GM13976 (cell line): ENCODE measurements at regions not wholly inside any gene's neighbourhood (a gene's known extent, or its start where the extent isn't known, plus 50 kb on each side); places are given as distances from the start of the nearest gene placed in this dataset.

Experiments
- DNase-seq: peaks from one replicate; pipeline ENCODE4 v3.0.0; 2012; ENCODE audit warnings: low spot score
- in situ Hi-C: fragments of 300-500 bp; cut with MboI; formaldehyde crosslinking; loops from one replicate; pipeline ENCODE4 v1.12.0; 2022; ENCODE audit warnings: low sequenced_read_pairs, mixed read lengths, inconsistent platforms; ENCODE audit not compliant: unreplicated experiment
- TF ChIP-seq, protein P1 (sequence below): IDR thresholded peaks from 2 replicates; pipeline ENCODE4 v1.5.1; 2012; ENCODE audit warnings: borderline replicate concordance, mild to moderate bottlenecking; ENCODE audit not compliant: insufficient read depth; ENCODE audit errors: extremely low read depth, missing control alignments, control extremely low read depth

DNA sequence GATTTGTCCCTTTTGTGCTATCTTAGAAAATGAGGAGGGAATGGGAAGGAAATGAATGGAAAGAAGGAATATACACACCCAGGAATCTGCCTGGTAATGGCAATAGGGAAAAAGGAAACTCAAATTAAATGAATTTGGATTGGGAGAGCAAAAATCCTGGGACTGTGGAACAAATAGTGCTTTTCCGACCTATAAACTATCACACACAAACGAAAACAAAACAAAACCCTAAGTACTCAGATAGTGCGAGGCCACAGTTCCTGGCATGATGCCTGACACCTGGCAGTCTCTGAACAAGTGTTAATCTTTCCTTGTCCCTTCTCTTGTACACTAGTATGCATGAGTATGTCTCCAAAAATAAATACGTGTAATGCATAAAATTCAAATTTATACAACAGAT lies 319.8 kb upstream of the SPAG17 start:
- TF ChIP-seq, protein P1, sequence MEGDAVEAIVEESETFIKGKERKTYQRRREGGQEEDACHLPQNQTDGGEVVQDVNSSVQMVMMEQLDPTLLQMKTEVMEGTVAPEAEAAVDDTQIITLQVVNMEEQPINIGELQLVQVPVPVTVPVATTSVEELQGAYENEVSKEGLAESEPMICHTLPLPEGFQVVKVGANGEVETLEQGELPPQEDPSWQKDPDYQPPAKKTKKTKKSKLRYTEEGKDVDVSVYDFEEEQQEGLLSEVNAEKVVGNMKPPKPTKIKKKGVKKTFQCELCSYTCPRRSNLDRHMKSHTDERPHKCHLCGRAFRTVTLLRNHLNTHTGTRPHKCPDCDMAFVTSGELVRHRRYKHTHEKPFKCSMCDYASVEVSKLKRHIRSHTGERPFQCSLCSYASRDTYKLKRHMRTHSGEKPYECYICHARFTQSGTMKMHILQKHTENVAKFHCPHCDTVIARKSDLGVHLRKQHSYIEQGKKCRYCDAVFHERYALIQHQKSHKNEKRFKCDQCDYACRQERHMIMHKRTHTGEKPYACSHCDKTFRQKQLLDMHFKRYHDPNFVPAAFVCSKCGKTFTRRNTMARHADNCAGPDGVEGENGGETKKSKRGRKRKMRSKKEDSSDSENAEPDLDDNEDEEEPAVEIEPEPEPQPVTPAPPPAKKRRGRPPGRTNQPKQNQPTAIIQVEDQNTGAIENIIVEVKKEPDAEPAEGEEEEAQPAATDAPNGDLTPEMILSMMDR = no peak
- DNase-seq = no peak
- in situ Hi-C loops = no loop called here

DNA sequence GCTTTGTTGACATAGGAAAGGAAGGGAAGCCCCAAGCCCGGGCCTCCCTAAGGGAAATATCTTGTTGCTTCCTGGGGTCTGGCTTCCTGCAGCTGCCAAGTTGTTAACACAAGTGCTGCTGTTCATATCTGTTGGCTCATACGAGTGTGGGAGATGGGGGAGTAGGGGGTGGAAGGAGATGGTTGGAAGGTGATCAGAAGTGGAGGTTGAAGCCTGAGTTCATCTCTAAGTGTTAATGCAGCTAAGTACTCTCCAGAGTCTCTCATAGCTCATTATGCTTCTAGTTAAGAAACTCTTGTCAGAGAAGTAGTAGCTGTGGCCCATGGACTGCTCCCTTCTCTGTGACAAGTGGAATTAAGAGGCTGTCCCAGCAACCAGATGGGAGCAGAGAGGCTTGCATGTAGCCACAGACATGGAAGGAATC lies 319.2 kb upstream of the SPAG17 start:
- DNase-seq = no peak
- in situ Hi-C loops = no loop called here
- TF ChIP-seq, protein P1 = no peak

DNA sequence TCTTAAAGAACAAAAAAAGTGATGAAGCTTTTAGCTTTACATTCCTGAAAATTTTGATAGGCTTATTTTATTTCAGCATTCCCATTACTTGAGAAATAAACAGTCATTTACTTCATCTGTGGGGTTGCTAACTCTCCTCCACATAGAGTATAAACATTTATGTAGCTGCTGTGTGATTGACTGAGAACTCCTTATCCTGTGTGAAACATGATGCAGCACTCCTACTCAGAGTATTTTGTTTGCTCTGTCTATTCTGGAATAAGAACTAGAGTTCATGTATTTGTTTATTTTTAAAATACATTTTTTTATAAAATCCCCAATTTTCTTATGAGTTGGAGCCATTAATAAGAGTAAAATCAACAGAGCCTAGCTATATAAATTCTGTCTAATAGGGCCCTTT lies 318.7 kb upstream of the SPAG17 start:
- in situ Hi-C loops = no loop called here
- DNase-seq = no peak
- TF ChIP-seq, protein P1 = no peak

DNA sequence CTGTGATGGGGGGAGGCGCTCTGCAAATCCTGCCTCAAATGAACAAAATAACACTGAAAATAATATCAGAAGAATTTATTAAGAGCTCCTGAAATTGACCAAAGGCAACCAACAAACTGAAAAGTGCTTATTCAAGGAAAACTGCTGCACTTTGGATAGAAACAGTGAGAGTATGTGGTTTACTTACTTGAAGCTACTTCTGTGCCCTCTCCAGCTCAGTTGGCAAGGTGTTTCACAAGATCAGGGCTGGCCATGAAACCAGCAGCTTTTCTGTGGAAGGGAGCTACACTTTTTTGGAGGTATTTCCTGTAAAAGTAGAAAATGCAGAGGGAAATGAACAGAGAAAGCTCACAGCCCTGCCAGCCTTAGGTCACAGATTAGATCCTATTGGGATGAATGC lies 310.0 kb upstream of the SPAG17 start:
- TF ChIP-seq, protein P1 = no peak
- in situ Hi-C loops = no loop called here
- DNase-seq = no peak

DNA sequence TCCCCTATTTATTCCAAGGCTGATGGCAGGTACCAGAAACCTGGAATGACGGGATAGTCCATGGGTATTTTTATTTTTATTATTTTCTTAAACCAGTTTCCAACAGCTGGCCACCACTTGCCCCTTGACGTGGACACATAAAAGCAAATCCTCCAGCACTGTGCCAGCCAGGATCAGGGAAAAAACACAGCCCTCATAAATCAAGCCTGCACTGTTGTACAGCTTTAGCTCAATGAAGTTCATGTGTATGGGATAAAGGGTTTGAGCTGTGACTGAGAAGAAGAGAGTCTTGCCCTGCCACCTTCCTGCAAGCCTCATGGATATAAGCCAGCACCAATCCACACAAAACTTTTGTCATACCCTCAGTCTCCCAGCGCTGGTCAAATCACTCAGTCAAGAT lies 303.8 kb upstream of the SPAG17 start:
- DNase-seq = no peak
- in situ Hi-C loops = no loop called here
- TF ChIP-seq, protein P1 = no peak

DNA sequence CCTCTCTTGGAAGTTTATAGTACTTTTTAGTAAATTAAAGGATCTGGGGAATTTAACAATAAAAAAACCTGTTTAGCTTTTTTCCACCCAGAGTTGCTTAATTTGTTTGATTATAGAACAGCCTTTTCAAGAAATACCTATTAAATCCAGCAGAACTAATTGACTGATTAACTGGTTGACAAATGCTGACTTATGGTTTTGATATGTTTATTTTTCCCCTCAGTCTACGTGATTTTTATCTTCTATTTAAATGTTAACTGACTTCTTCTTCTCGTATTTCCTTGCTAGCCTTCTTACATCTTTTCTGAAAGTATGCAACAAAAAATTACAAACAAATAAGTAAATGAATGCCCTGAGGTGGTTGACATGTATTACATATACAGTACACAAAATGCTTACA lies 302.9 kb upstream of the SPAG17 start:
- no peak for DNase-seq
- in situ Hi-C loops = no loop called here
- TF ChIP-seq, protein P1 = no peak

DNA sequence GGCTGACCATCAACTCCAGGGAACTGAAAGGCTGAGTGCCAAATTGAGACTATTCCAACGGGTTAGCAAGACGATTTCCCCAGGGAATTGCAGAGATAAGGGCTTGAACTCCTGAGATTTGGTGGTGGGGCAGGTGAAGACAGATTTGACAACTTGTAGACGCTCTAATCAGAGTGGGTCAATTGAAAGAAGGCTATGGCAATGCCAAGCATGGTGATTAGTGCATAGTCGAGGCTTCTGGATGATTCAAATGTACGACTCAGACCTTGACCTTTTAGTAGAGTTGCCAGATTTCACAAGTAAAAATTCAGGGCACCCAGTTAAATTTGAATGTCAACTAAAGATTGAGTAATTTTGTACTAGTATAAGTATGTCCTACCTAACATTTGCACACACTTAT lies 302.1 kb upstream of the SPAG17 start:
- TF ChIP-seq, protein P1 = no peak
- DNase-seq = no peak
- in situ Hi-C loops = no loop called here
